GM12865 (cell line): ENCODE measurements at regions not wholly inside any gene's neighbourhood (a gene's known extent, or its start where the extent isn't known, plus 50 kb on each side); places are given as distances from the start of the nearest gene placed in this dataset.

Experiments used
- DNase-seq: peaks from one replicate; pipeline ENCODE4 v3.0.0; 2010; ENCODE audit warnings: low read depth
- H3K4me3 ChIP-seq: 2 replicates; pipeline ENCODE4 v1.5.1; 2011; ENCODE audit warnings: mild to moderate bottlenecking, low read depth, low read length, control low read depth
- TF ChIP-seq, protein P1 (sequence below): IDR thresholded peaks from 2 replicates; pipeline ENCODE4 v1.5.1; 2011; ENCODE audit warnings: low read length, control low read depth, low read depth, inconsistent platforms; ENCODE audit not compliant: insufficient read depth; ENCODE audit errors: missing control alignments

DNA sequence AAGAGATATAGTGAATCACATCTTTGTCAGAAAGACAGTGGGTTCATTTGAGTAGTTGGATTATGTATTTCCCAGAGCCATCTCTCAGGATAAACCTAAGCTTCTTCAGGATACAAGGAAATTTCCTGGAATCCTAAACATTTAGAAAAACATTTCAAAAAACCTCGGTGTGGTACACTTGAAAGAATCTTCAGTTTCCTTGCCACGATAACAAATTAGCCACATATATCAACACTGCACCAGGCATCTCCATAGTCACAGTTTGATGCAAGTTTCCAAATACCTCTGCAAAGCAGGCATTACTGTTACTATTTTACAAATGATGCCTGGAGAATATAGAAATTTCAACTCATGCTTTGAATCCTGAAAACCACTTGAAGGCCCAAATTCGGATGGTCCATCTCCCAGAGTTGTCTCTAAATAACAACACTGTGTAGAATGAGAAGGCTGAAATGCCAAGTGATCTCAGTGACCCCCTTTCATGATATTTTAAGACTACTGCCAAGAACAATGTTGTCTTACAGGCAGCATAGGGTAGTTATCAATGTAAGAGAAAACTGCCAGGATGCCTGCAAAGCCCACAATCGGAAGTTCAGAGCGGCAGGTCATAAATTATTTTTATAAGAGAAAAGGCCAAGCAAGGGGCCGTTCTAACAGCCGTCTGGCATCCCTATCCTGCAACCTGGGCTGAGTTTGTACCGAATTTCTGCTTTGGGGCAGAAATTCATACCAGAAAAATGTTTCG is 307.9 kb downstream of the TXNL1 start:
- H3K4me3 ChIP-seq, result no peak overlapping the region
- no peak for DNase-seq
- TF ChIP-seq, protein P1, sequence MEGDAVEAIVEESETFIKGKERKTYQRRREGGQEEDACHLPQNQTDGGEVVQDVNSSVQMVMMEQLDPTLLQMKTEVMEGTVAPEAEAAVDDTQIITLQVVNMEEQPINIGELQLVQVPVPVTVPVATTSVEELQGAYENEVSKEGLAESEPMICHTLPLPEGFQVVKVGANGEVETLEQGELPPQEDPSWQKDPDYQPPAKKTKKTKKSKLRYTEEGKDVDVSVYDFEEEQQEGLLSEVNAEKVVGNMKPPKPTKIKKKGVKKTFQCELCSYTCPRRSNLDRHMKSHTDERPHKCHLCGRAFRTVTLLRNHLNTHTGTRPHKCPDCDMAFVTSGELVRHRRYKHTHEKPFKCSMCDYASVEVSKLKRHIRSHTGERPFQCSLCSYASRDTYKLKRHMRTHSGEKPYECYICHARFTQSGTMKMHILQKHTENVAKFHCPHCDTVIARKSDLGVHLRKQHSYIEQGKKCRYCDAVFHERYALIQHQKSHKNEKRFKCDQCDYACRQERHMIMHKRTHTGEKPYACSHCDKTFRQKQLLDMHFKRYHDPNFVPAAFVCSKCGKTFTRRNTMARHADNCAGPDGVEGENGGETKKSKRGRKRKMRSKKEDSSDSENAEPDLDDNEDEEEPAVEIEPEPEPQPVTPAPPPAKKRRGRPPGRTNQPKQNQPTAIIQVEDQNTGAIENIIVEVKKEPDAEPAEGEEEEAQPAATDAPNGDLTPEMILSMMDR, result no peak

GRCh38 chr18:56329536-56329935 is 308.9 kb downstream of the TXNL1 start:
- no peak overlapping the region for H3K4me3 ChIP-seq
- TF ChIP-seq, protein P1, result no peak
- DNase-seq, result no peak

DNA sequence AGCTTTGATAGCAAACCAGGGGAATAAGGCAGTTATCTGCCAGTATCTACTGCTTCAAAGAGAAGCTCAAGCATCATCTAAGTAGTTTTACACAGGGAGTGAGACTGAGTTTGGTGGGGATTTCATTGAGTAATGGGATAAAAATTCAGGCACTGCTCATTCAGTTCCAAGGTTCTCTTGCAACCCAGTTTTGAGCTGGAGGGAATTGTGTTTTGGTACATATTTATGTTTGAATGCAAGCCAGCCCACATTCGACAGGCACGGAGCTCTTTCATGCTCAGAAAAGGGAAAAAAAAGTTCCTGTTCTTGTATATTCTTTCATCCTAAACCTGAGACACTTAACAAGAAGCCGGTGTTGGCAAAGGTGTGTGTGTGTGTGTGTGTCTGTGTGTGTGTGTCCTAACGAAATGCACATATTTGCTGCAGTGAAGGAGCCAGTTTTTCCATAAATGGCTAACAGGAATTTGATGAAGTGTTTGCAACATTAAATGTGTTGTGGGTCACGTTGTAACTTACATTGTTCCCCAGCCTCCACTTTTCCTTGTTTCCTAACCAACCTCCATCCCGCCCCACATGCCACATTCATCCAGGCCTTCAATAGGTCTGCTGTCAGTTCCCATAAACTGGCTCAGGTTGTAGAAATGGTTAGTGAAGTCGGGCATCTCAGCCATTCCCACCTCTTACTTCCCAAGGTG is 311.1 kb downstream of the TXNL1 start:
- TF ChIP-seq, protein P1, result no peak
- no peak overlapping the region for H3K4me3 ChIP-seq
- no peak for DNase-seq

DNA sequence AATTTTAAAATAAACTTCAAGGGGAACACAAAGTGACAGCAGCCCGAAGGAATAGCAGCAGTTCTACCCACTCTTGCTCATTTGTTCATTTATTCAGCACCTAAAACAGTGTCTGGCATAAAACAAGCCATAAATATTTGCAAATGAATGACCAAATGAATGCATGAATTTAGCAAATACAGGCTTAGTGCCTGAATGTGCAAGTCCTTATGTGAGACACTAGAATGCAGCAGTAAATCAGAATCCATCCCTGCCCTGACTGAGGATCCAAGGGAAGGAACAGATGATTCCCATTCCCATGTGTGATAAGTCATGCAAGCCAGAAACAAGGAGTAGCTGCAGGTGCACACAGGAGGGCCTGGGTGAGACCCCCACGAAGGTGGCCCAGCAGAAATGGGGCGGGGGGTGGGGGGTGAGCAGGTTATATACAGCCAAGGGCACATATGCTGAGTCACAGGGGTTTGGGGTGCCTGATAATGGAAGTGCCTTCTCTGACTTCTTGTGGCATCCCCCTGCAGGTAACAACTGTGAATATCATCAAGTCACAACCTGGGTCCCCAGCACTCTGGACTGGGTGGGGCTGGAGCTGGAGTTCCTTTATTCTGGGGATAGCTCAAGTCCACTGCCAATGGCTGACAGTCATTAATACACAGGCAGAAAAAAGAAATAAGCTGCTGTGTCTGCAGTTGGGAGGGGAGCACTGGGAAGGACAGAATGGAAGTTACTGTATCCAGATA is 311.9 kb downstream of the TXNL1 start:
- TF ChIP-seq, protein P1, result no peak
- H3K4me3 ChIP-seq, result no peak overlapping the region
- no peak for DNase-seq

DNA sequence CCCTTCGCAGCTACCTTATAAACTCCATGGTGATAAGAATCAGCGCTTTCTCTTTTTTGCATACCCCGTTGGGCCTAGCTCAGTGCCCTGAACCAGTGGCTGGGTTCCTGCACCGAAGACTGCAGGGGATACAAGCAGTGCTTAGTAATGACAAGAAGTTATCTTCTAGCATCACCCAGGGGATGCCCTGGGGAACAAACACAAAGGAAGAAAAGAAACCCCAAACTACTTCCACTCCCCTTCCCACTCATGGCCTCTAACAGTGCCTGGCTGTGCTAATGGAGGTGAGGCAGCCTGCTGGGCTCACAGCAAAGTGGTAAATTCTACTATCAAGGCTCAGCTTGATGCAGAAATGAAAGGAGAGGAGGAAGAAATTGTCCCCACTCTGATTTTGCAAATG is 314.7 kb downstream of the TXNL1 start:
- no peak overlapping the region for H3K4me3 ChIP-seq
- TF ChIP-seq, protein P1, result no peak
- DNase-seq, result no peak

GRCh38 chr18:56322406-56322805 is 316.0 kb downstream of the TXNL1 start:
- no peak overlapping the region for H3K4me3 ChIP-seq
- DNase-seq, result no peak
- TF ChIP-seq, protein P1, result no peak
